ENCODE measurements at regions not wholly inside any gene's neighbourhood (a gene's known extent, or its start where the extent isn't known, plus 50 kb on each side); places are given as distances from the start of the nearest gene placed in this dataset.

GRCh38 chr2:54360055-54360792, 95.9 kb upstream of the SPTBN1 start:
- H3K27me3 ChIP-seq, result no peaks in the 10 kb centered on the region
- TF ChIP-seq POLR2A (IDR thresholded peaks at IDR 0.05) (no peak), CTCF (IDR thresholded peaks at IDR 0.05) (no peak)
- no peak overlapping the region for H3K4me3 ChIP-seq
- H3K9me3 ChIP-seq, result no peaks in the 10 kb centered on the region
- no peaks in the 10 kb centered on the region for H3K36me3 ChIP-seq
- H3K27ac ChIP-seq, result peak overlapping the region in 1 of 4 donors; percentile 60
- no peak for DNase-seq
- no peaks in the 10 kb centered on the region for H3K4me1 ChIP-seq

- no peak for TF ChIP-seq CTCF (IDR thresholded peaks at IDR 0.05)
- no peak for TF ChIP-seq POLR2A (IDR thresholded peaks at IDR 0.05)
These were observed 91.7 kb upstream of the SPTBN1 start for GRCh38 chr2:54364409-54364808.

DNA sequence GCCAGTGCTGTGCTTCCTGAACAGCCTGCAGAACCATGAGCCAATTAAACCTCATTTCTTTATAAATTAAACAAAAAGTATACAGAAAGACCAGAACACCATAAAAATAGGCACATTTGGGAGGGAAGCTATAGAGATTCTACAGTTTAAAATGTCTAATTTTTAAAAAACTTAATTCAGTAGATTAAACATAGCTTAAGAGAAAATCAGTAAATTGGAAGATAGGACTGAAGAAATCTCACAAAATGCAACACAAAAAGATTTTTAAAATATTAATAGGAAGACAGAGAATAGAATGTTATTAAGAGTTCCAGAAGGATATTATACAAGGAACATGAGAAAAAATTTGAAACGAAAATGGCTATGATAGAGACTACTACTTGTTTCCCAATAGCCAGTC, 90.5 kb upstream of the SPTBN1 start:
- no peaks in the 10 kb centered on the region for H3K27me3 ChIP-seq
- no peaks in the 10 kb centered on the region for H3K36me3 ChIP-seq
- H3K9me3 ChIP-seq, result peaks cover 0 to 4% (median 0%) of the 10 kb centered on the region in 4 donors
- no peak overlapping the region for H3K27ac ChIP-seq
- H3K4me3 ChIP-seq, result no peak overlapping the region
- no peaks in the 10 kb centered on the region for H3K4me1 ChIP-seq
- TF ChIP-seq CTCF (IDR thresholded peaks at IDR 0.05) (no peak), POLR2A (IDR thresholded peaks at IDR 0.05) (no peak)
- DNase-seq, result no peak

More at GRCh38 chr2:54364409-54364808, 91.7 kb upstream of the SPTBN1 start:
- H3K27ac ChIP-seq, result no peak overlapping the region
- no peak overlapping the region for H3K4me3 ChIP-seq
- no peaks in the 10 kb centered on the region for H3K36me3 ChIP-seq
- no peaks in the 10 kb centered on the region for H3K27me3 ChIP-seq
- H3K9me3 ChIP-seq, result peaks cover 0 to 4% (median 0%) of the 10 kb centered on the region in 4 donors
- DNase-seq, result no peak
- H3K4me1 ChIP-seq, result no peaks in the 10 kb centered on the region

DNA sequence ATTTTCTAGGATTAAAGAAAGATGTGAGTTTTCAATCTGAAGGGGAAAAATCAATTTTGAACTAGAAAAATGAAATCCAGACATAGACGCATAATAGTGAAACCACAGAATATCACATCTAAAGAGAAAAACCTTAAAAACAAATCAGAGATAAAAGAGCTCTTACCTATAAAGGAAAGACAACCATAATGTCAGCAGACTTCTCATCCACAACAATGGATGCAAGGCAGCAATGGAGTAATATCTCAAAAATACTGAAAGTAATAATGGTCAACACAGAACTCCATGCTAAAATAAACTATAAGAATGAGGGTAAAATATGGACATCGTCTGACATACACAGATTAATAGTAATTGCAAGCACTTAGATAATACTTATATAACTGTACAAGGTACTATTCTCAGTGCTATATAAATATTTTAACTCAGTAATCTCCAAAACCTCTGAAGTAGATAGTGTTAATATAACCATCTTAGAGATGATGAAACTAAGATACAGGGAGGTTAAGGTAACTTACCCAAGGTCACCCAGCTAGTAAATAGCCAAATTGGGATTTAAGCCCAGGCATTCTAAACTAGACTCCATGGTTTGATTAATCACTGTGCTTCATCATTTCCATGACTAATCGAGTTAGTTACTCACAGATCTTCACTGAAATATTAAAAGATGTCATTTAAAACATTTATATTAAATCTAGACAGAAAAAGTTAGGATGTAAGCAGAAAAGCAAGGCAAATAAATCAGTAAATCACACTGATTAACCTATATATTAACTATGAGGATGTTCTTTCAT, 89.4 kb upstream of the SPTBN1 start:
- DNase-seq, result no peak
- H3K9me3 ChIP-seq, result peaks cover 0 to 4% (median 0%) of the 10 kb centered on the region in 4 donors
- no peaks in the 10 kb centered on the region for H3K36me3 ChIP-seq
- H3K4me1 ChIP-seq, result no peaks in the 10 kb centered on the region
- H3K27ac ChIP-seq, result no peak overlapping the region
- TF ChIP-seq POLR2A (IDR thresholded peaks at IDR 0.05), result no peak
- TF ChIP-seq CTCF (IDR thresholded peaks at IDR 0.05), result no peak
- no peak overlapping the region for H3K4me3 ChIP-seq
- H3K27me3 ChIP-seq, result no peaks in the 10 kb centered on the region

GRCh38 chr2:54370405-54371104, 85.6 kb upstream of the SPTBN1 start:
- Histone ChIP-seq H3K27ac (no peak overlapping the region), H3K36me3 (no peaks in the 10 kb centered on the region)
- DNase-seq, result no peak

More at GRCh38 chr2:54370405-54371104, 85.6 kb upstream of the SPTBN1 start:
- Histone ChIP-seq H3K9me3 (peaks cover 0 to 4% (median 0%) of the 10 kb centered on the region in 4 donors), H3K4me1 (no peaks in the 10 kb centered on the region), H3K27me3 (no peaks in the 10 kb centered on the region), H3K4me3 (no peak overlapping the region)
- TF ChIP-seq POLR2A (IDR thresholded peaks at IDR 0.05) (no peak), CTCF (IDR thresholded peaks at IDR 0.05) (no peak)
